ENCODE measurements at regions not wholly inside any gene's neighbourhood (a gene's known extent, or its start where the extent isn't known, plus 50 kb on each side); places are given as distances from the start of the nearest gene placed in this dataset.

- Histone ChIP-seq H3K36me3 (no peaks in the 10 kb centered on the region), H3K4me3 (no peak overlapping the region), H3K9me3 (no peaks in the 10 kb centered on the region), H3K4me1 (peaks cover 0 to 11% (median 0%) of the 10 kb centered on the region in 4 donors), H3K27ac (no peak overlapping the region), H3K27me3 (peaks cover 0 to 6% of the 10 kb centered on the region in 2 donors)
- DNase-seq = peak; percentile 74 to 76
- TF ChIP-seq CTCF (IDR thresholded peaks at IDR 0.05) = peak; percentile 69 to 76
- intact Hi-C loops (cut with DNase I; ENCODE audit: low total_unique reads) = loop anchor here (5.0 to 10.0 kb wide), 2 partner anchors 147 to 1781 kb away; no protein-coding TSS in a partner anchor
These were observed 115.8 kb downstream of the KBTBD8 start for GRCh38 chr3:67113802-67114407.

- intact Hi-C loops (cut with DNase I; ENCODE audit: low total_unique reads) = loop anchor here (10.0 kb wide), 1 partner anchor 1777 kb away; no protein-coding TSS in a partner anchor
- Histone ChIP-seq H3K9me3 (no peaks in the 10 kb centered on the region), H3K4me1 (no peaks in the 10 kb centered on the region), H3K4me3 (no peak overlapping the region), H3K27me3 (peaks cover 0 to 6% of the 10 kb centered on the region in 2 donors), H3K27ac (no peak overlapping the region), H3K36me3 (no peaks in the 10 kb centered on the region)
- DNase-seq = no peak
- TF ChIP-seq CTCF (IDR thresholded peaks at IDR 0.05) = no peak
These were observed 120.0 kb downstream of the KBTBD8 start for GRCh38 chr3:67118122-67118521.

DNA sequence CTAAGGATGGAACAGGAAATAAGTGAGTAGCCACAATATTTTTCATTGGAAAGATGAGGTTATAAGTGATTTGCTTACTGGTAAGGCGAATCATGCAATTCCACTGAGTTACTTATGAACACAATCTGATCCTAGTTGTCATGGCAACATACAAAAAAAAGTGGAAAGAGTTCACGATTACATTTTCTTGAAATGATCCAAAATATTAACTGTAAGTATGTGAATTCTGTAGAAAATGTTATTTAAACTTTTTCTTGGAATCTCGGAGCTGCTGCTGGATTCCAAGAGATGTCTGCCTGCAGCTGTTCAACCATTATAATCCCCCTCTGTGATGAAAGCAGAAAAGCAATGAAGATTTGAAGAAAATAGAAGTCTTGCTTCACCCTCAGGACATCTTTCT, 120.5 kb downstream of the KBTBD8 start:
- Histone ChIP-seq H3K36me3 (no peaks in the 10 kb centered on the region), H3K4me1 (no peaks in the 10 kb centered on the region), H3K27me3 (peaks cover 0 to 6% of the 10 kb centered on the region in 2 donors), H3K27ac (no peak overlapping the region), H3K4me3 (no peak overlapping the region), H3K9me3 (peaks cover 0 to under 1% (median 0%) of the 10 kb centered on the region in 3 donors)
- intact Hi-C loops (cut with DNase I; ENCODE audit: low total_unique reads) = loop anchor here (10.0 kb wide), 1 partner anchor 1776 kb away; no protein-coding TSS in a partner anchor
- DNase-seq = no peak
- no peak for TF ChIP-seq CTCF (IDR thresholded peaks at IDR 0.05)

DNA sequence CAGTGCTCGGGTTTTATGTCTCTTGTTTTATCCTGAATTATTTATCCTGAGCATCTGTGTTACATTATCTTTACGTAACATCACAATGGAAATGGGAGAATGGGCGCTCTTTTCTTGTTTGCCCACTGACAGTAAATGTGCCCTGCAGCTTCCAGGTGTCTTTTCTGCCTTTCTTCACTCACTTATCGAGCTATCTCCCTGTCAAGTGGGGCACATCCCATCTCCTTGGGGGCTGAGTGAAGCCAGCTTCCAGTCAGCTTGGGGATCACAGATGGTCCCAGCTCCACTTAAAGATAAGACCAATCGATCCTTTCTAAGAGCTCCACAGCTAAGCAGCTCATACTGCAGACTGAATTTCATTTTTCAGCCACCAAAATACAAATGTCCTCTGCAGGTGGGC, 125.8 kb downstream of the KBTBD8 start:
- Histone ChIP-seq H3K9me3 (peaks cover 0 to 5% (median 2%) of the 10 kb centered on the region in 3 donors), H3K36me3 (no peaks in the 10 kb centered on the region), H3K27me3 (no peaks in the 10 kb centered on the region), H3K27ac (no peak overlapping the region), H3K4me1 (no peaks in the 10 kb centered on the region), H3K4me3 (no peak overlapping the region)
- no peak for DNase-seq
- intact Hi-C loops (cut with DNase I; ENCODE audit: low total_unique reads) = no loop called here
- TF ChIP-seq CTCF (IDR thresholded peaks at IDR 0.05) = no peak

GRCh38 chr3:67127254-67127653, 129.1 kb downstream of the KBTBD8 start:
- no peaks in the 10 kb centered on the region for H3K27me3 ChIP-seq
- H3K27ac ChIP-seq = no peak overlapping the region
- DNase-seq = no peak
- H3K4me1 ChIP-seq = no peaks in the 10 kb centered on the region
- no peak overlapping the region for H3K4me3 ChIP-seq
- no peaks in the 10 kb centered on the region for H3K36me3 ChIP-seq
- H3K9me3 ChIP-seq = peaks cover 0 to 5% (median 2%) of the 10 kb centered on the region in 3 donors
- no peak for TF ChIP-seq CTCF (IDR thresholded peaks at IDR 0.05)
- intact Hi-C loops (cut with DNase I; ENCODE audit: low total_unique reads) = no loop called here
